ENCODE measurements at regions not wholly inside any gene's neighbourhood (a gene's known extent, or its start where the extent isn't known, plus 50 kb on each side); places are given as distances from the start of the nearest gene placed in this dataset.

- TF ChIP-seq MAFK (IDR thresholded peaks at IDR 0.05; ENCODE audit: low read depth, low read length) (no peak), SUZ12 (IDR thresholded peaks at IDR 0.05; ENCODE audit: low read length) (no peak), BRCA1 (IDR thresholded peaks at IDR 0.05; ENCODE audit: low read depth, low read length) (no peak), TAF1 (IDR thresholded peaks at IDR 0.05; ENCODE audit: low read depth, low read length) (no peak), BCL11A (IDR thresholded peaks at IDR 0.05; ENCODE audit: low read depth in 2 of 2, low read length in 2 of 2) (no peak), PHF8 (conservative IDR thresholded peaks at IDR 0.05; ENCODE audit: low read depth, low read length) (no peak), SP1 (IDR thresholded peaks at IDR 0.05; ENCODE audit: low read depth, low read length) (no peak), POLR2A (IDR thresholded peaks at IDR 0.05; ENCODE audit: control extremely low read depth in 1 of 2, low read depth in 2 of 2, low read length in 2 of 2) (no peak), BACH1 (IDR thresholded peaks at IDR 0.05; ENCODE audit: low read length) (no peak), CEBPB (IDR thresholded peaks at IDR 0.05; ENCODE audit: low read depth, low read length) (no peak), EGR1 (IDR thresholded peaks at IDR 0.05; ENCODE audit: borderline replicate concordance, low read depth, low read length) (no peak)
- TF ChIP-seq, protein P1, sequence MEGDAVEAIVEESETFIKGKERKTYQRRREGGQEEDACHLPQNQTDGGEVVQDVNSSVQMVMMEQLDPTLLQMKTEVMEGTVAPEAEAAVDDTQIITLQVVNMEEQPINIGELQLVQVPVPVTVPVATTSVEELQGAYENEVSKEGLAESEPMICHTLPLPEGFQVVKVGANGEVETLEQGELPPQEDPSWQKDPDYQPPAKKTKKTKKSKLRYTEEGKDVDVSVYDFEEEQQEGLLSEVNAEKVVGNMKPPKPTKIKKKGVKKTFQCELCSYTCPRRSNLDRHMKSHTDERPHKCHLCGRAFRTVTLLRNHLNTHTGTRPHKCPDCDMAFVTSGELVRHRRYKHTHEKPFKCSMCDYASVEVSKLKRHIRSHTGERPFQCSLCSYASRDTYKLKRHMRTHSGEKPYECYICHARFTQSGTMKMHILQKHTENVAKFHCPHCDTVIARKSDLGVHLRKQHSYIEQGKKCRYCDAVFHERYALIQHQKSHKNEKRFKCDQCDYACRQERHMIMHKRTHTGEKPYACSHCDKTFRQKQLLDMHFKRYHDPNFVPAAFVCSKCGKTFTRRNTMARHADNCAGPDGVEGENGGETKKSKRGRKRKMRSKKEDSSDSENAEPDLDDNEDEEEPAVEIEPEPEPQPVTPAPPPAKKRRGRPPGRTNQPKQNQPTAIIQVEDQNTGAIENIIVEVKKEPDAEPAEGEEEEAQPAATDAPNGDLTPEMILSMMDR (IDR thresholded peaks at IDR 0.05; ENCODE audit: control extremely low read depth in 1 of 3, insufficient read depth in 1 of 3, low read depth in 1 of 3, low read length in 3 of 3), result no peak
Measured at GRCh38 chr5:32520356-32520755, 65.0 kb upstream of the SUB1 start.
